Astrocyte of the cerebellum (primary cell): ENCODE measurements at regions not wholly inside any gene's neighbourhood (a gene's known extent, or its start where the extent isn't known, plus 50 kb on each side); places are given as distances from the start of the nearest gene placed in this dataset.

Experiments
- DNase-seq: peaks from one replicate; pipeline ENCODE4 v3.0.0-alpha.2; 2011; ENCODE audit warnings: low read depth
- H3K4me3 ChIP-seq: 2 replicates; pipeline ENCODE4 v1.5.1; 2011; ENCODE audit warnings: mild to moderate bottlenecking, low read depth, low read length, moderate library complexity
- CTCF ChIP-seq: IDR thresholded peaks from 2 replicates; pipeline ENCODE4 v1.5.1; 2012; ENCODE audit warnings: low read length, low read depth, moderate library complexity, mild to moderate bottlenecking; ENCODE audit errors: missing control alignments
- in situ Hi-C: cut with HindIII; loops from 2 replicates; pipeline ENCODE4 v1.10.0; 2017; ENCODE audit warnings: low sequenced_read_pairs

GRCh38 chr11:27279460-27279859, 83.6 kb downstream of the CCDC34 start:
- H3K4me3 ChIP-seq, result no peak overlapping the region
- no peak for TF ChIP-seq CTCF
- in situ Hi-C loops, result no loop called here
- no peak for DNase-seq

- in situ Hi-C loops, result no loop called here
- H3K4me3 ChIP-seq, result no peak overlapping the region
- no peak for DNase-seq
- no peak for TF ChIP-seq CTCF
Measured at GRCh38 chr11:27277843-27278242, 85.2 kb downstream of the CCDC34 start.

GRCh38 chr11:27276141-27276540, 86.9 kb downstream of the CCDC34 start:
- in situ Hi-C loops, result no loop called here
- H3K4me3 ChIP-seq, result no peak overlapping the region
- TF ChIP-seq CTCF, result no peak
- no peak for DNase-seq

- no peak for TF ChIP-seq CTCF
- no peak for DNase-seq
- H3K4me3 ChIP-seq, result no peak overlapping the region
- in situ Hi-C loops, result no loop called here
Measured at GRCh38 chr11:27274854-27275395, 88.1 kb downstream of the CCDC34 start.

GRCh38 chr11:27266125-27266524, 96.9 kb downstream of the CCDC34 start:
- TF ChIP-seq CTCF, result no peak

GRCh38 chr11:27263986-27264385, 99.0 kb downstream of the CCDC34 start:
- no peak overlapping the region for H3K4me3 ChIP-seq
- TF ChIP-seq CTCF, result no peak
- in situ Hi-C loops, result no loop called here
- DNase-seq, result no peak

More at GRCh38 chr11:27266125-27266524, 96.9 kb downstream of the CCDC34 start:
- H3K4me3 ChIP-seq, result no peak overlapping the region
- in situ Hi-C loops, result no loop called here
- no peak for DNase-seq

GRCh38 chr11:27263046-27263445, 100.0 kb downstream of the CCDC34 start:
- no peak for DNase-seq
- no peak for TF ChIP-seq CTCF
- in situ Hi-C loops, result no loop called here
- H3K4me3 ChIP-seq, result no peak overlapping the region
